Transverse colon (tissue), 4 donors: ENCODE measurements at regions not wholly inside any gene's neighbourhood (a gene's known extent, or its start where the extent isn't known, plus 50 kb on each side); places are given as distances from the start of the nearest gene placed in this dataset.

ENCODE experiments used
- DNase-seq: peaks from one replicate; pipeline ENCODE4 v3.0.0-alpha.2; 2019
- H3K27ac ChIP-seq, 4 donors: fragments of 200-600 bp; sonication (generic); 2 replicates each; pipeline ENCODE4 v1.5.1; 2016 to 2018; ENCODE audit warnings: inconsistent platforms in 4 of 4
- H3K27me3 ChIP-seq: fragments of 200-600 bp; sonication (generic); 2 replicates; pipeline ENCODE4 v1.5.1; 2017; ENCODE audit warnings: inconsistent platforms
- H3K36me3 ChIP-seq, 4 donors: fragments of 200-600 bp; sonication (generic); 2 replicates each; pipeline ENCODE4 v1.5.1; 2017 to 2019; ENCODE audit warnings: inconsistent platforms in 4 of 4
- H3K4me1 ChIP-seq, 4 donors: fragments of 200-600 bp; sonication (generic); 2 replicates each; pipeline ENCODE4 v1.5.1; 2017 to 2020; ENCODE audit warnings: inconsistent platforms in 4 of 4
- H3K4me3 ChIP-seq, 4 donors: fragments of 200-600 bp; sonication (generic); 1 replicate in 1 of 4; 2 replicates in 3 of 4; pipeline versions ENCODE4 v1.5.1 to v1.6.1; 2017 to 2019; ENCODE audit warnings: inconsistent platforms in 4 of 4
- H3K9me3 ChIP-seq, 2 donors: fragments of 200-600 bp; sonication (generic); 2 replicates each; pipeline ENCODE4 v1.5.1; 2017 to 2019; ENCODE audit warnings: inconsistent platforms in 2 of 2
- EP300 ChIP-seq: sonication (generic); formaldehyde crosslinking; IDR thresholded peaks from one replicate; pipeline ENCODE4 v1.6.1; 2017; ENCODE audit warnings: antibody characterized with exemption, low read depth
- POLR2A ChIP-seq: fragments of 450-650 bp; IDR thresholded peaks from one replicate; pipeline ENCODE4 v1.6.1; 2016; ENCODE audit warnings: antibody characterized with exemption, mild to moderate bottlenecking, moderate library complexity
- POLR2AphosphoS5 ChIP-seq, 3 donors: sonication (generic); formaldehyde crosslinking; IDR thresholded peaks; one replicate each; pipeline ENCODE4 v1.6.1; 2016; ENCODE audit warnings: antibody characterized with exemption in 3 of 3
- WGBS, 2 donors: methylation state at CpG; one replicate each; pipeline ENCODE4 v1.1.5; 2018; ENCODE audit warnings: low coverage in 1 of 2; 5-methylcytosine and 5-hydroxymethylcytosine counted together
- in situ Hi-C, 4 donors: fragments of 200-750 bp; cut with MboI; loops; one replicate each; pipeline versions ENCODE4 v1.15.0 to v1.15.1; 2017; ENCODE audit warnings: low sequenced_read_pairs in 3 of 4, low pct_ligation_motif_present in 1 of 4, low pct_unique_long_range_greater_than_20kb in 1 of 4
- intact Hi-C: fragments of 100-400 bp; cut with DNase I; formaldehyde crosslinking; loops from one replicate; pipeline ENCODE4 v1.15.1; 2023; ENCODE audit warnings: low total_unique reads
- TF ChIP-seq, protein P1 (sequence below), 5 experiments: fragments of 200-600 bp in 3 of 5; fragments of 450-650 bp in 2 of 5; sonication (generic) in 3 of 5; IDR thresholded peaks; 1 replicate in 2 of 5; 2 replicates in 3 of 5; pipeline ENCODE4 v1.5.1; 2016 to 2017; ENCODE audit warnings: antibody characterized with exemption in 5 of 5, inconsistent platforms in 3 of 5, mild to moderate bottlenecking in 2 of 5, moderate library complexity in 1 of 5

DNA sequence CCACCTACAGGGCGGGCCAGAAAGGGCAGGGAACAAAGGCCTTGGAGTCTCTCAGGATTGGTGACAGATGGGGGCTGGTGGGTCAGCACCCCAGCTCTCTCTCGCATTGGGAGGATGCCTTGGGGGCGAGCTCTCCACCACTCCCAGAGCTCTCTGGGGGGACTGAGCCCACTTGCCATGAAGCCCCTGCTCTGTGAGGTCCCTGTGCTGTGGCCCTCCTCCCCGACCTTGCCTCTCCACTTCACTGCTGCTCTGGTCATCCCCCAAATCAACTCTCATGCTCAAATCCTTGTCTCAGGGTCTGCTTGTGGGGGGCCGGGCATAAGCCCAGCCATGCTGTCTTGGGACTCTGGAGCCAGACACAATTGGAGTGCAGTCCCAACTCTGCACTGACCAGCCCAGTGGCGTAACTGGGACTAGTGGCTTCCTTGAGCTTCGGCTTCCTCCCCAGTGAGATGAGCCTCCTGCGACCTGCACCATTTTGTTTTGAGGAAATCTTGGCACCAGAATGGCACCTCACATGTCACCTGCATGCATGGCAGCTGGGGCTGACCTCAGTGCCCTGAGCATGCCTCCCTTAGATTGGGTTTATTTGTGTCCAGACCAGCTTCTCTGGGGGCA lies 184.5 kb downstream of the IRF8 start:
- H3K27ac ChIP-seq = no peak overlapping the region
- WGBS, 2 donors = 73% methylated on average over 8 of the region's 8 CpGs; no CpG with 5 or more reads in 1 of the 2 donors
- no peaks in the 10 kb centered on the region for H3K36me3 ChIP-seq
- H3K4me3 ChIP-seq = no peak overlapping the region
- H3K27me3 ChIP-seq = no peaks in the 10 kb centered on the region
- DNase-seq = no peak
- H3K9me3 ChIP-seq = no peaks in the 10 kb centered on the region
- TF ChIP-seq POLR2A (no peak), EP300 (no peak), POLR2AphosphoS5 (IDR thresholded peaks at IDR 0.05) (no peak)
- TF ChIP-seq, protein P1, sequence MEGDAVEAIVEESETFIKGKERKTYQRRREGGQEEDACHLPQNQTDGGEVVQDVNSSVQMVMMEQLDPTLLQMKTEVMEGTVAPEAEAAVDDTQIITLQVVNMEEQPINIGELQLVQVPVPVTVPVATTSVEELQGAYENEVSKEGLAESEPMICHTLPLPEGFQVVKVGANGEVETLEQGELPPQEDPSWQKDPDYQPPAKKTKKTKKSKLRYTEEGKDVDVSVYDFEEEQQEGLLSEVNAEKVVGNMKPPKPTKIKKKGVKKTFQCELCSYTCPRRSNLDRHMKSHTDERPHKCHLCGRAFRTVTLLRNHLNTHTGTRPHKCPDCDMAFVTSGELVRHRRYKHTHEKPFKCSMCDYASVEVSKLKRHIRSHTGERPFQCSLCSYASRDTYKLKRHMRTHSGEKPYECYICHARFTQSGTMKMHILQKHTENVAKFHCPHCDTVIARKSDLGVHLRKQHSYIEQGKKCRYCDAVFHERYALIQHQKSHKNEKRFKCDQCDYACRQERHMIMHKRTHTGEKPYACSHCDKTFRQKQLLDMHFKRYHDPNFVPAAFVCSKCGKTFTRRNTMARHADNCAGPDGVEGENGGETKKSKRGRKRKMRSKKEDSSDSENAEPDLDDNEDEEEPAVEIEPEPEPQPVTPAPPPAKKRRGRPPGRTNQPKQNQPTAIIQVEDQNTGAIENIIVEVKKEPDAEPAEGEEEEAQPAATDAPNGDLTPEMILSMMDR (IDR thresholded peaks at IDR 0.05) = no peak
- intact Hi-C loops (no loop called here), in situ Hi-C loops (no loop called here)
- peaks cover 0 to 1% (median 0%) of the 10 kb centered on the region in 4 donors for H3K4me1 ChIP-seq

DNA sequence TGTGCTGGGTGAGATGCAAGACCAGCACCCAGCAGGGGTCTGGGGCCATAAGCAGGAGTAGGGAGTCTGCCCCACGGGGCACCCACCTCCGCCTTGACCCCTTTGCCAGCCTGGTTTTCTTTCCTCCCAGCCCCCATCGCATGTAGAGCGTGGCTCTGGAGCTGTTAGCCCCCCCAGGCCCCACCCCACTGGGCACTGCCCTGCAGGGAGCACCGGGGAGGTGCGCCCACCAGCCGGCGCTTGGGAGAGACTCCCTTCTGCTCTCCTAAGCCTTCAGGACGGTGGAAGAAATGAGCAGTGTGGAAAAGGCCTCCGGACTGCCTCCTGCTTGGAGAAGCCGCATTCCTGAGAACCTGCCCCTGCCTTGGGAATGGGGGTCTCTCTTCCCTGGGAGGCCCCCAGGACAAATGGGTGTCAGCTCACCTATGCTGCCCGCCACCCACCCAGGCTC lies 186.2 kb downstream of the IRF8 start:
- no peak for DNase-seq
- no peaks in the 10 kb centered on the region for H3K36me3 ChIP-seq
- H3K27ac ChIP-seq = no peak overlapping the region
- TF ChIP-seq POLR2A (no peak), POLR2AphosphoS5 (IDR thresholded peaks at IDR 0.05) (no peak), EP300 (no peak)
- TF ChIP-seq, protein P1 (IDR thresholded peaks at IDR 0.05) = no peak
- intact Hi-C loops = no loop called here
- in situ Hi-C loops = no loop called here
- no peak overlapping the region for H3K4me3 ChIP-seq
- no peaks in the 10 kb centered on the region for H3K4me1 ChIP-seq
- H3K9me3 ChIP-seq = no peaks in the 10 kb centered on the region
- WGBS, 2 donors = 94% methylated on average over 12 of the region's 12 CpGs; no CpG with 5 or more reads in 1 of the 2 donors
- no peaks in the 10 kb centered on the region for H3K27me3 ChIP-seq

DNA sequence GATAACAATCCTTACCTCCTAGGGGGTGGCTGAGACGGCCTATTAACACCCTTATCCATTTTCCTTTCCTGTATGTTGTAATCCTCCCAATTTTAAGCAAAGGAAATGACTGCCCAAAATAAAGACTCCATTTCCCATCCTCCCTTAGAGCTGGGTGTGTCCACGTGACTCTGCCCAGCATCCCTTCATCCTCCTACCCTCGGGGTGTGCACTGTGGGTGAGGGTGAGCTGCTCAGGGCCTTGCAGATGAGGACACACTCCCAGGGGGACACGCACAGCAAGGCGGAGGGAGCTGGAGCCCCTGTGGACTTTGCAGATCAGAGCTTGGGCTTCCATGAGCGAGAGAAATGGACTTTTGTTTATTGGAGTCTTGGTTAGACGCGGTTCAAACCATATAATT lies 186.8 kb downstream of the IRF8 start:
- Histone ChIP-seq H3K27ac (no peak overlapping the region), H3K9me3 (no peaks in the 10 kb centered on the region), H3K4me3 (no peak overlapping the region), H3K36me3 (no peaks in the 10 kb centered on the region), H3K27me3 (no peaks in the 10 kb centered on the region), H3K4me1 (no peaks in the 10 kb centered on the region)
- in situ Hi-C loops (no loop called here), intact Hi-C loops (no loop called here)
- no peak for DNase-seq
- TF ChIP-seq POLR2AphosphoS5 (IDR thresholded peaks at IDR 0.05) = no peak
- no peak for TF ChIP-seq EP300
- TF ChIP-seq POLR2A = no peak
- TF ChIP-seq, protein P1 (IDR thresholded peaks at IDR 0.05) = no peak
- 60 to 86% methylated on average over 1 to 8 of the region's 8 CpGs for WGBS, 2 donors

DNA sequence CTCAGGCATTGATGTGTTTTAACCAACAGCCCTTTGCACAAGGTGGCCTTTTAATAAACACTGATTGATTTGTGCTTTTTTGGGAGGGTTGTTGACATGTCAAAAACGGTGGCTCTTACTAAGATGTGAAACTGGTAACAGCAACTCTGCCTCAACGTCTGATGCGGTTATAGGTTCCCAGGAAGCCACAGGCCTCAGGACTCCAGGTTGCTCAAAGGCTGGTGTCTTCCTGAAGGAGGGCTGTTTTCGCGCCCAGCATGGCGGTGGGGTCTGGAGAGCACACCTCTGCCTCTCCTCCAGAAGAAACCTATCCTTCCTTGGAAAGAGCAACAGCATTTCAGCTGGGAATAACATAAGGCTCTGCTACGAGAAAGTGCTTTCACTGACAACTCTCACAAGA lies 187.5 kb downstream of the IRF8 start:
- Histone ChIP-seq H3K36me3 (no peaks in the 10 kb centered on the region), H3K4me3 (no peak overlapping the region), H3K27me3 (no peaks in the 10 kb centered on the region), H3K4me1 (no peaks in the 10 kb centered on the region), H3K27ac (no peak overlapping the region), H3K9me3 (no peaks in the 10 kb centered on the region)
- TF ChIP-seq EP300 = no peak
- TF ChIP-seq, protein P1 (IDR thresholded peaks at IDR 0.05) = no peak
- no peak for TF ChIP-seq POLR2A
- TF ChIP-seq POLR2AphosphoS5 (IDR thresholded peaks at IDR 0.05) = no peak
- in situ Hi-C loops = no loop called here
- intact Hi-C loops = no loop called here
- WGBS, 2 donors = 83 to 90% methylated on average over 4 to 7 of the region's 7 CpGs
- no peak for DNase-seq
